OCI-LY1 (cell line): ENCODE measurements at regions not wholly inside any gene's neighbourhood (a gene's known extent, or its start where the extent isn't known, plus 50 kb on each side); places are given as distances from the start of the nearest gene placed in this dataset.

ENCODE experiments used
- H2AFZ ChIP-seq: fragments of 200-600 bp; sonication (generic), shearing (Covaris generic); 2 replicates; pipeline ENCODE4 v1.6.0; 2014; ENCODE audit warnings: antibody characterized with exemption, mild to moderate bottlenecking, low read length
- H3F3A ChIP-seq: fragments of 200-600 bp; sonication (generic), shearing (Covaris generic); 2 replicates; pipeline ENCODE4 v1.6.0; 2014; ENCODE audit warnings: mild to moderate bottlenecking, antibody characterized with exemption, low read length, moderate library complexity; ENCODE audit not compliant: insufficient read depth
- H3K27ac ChIP-seq: fragments of 200-600 bp; sonication (generic); 2 replicates; pipeline ENCODE4 v1.5.1; 2014; ENCODE audit warnings: low read length, mixed run types, mild to moderate bottlenecking, low read depth; ENCODE audit not compliant: poor library complexity, severe bottlenecking
- H3K27me3 ChIP-seq: fragments of 200-600 bp; sonication (generic); 2 replicates; pipeline ENCODE4 v1.6.0; 2014; ENCODE audit warnings: antibody characterized with exemption, mild to moderate bottlenecking, low read length, moderate library complexity; ENCODE audit not compliant: insufficient read depth
- H3K36me3 ChIP-seq: fragments of 200-600 bp; sonication (generic); 2 replicates; pipeline ENCODE4 v1.6.1; 2014; ENCODE audit warnings: mild to moderate bottlenecking, antibody characterized with exemption, low read length, moderate library complexity, mixed read lengths; ENCODE audit not compliant: insufficient read depth
- H3K4me1 ChIP-seq: fragments of 200-600 bp; sonication (generic); 2 replicates; pipeline ENCODE4 v1.5.1; 2014; ENCODE audit warnings: mild to moderate bottlenecking, low read length, moderate library complexity; ENCODE audit not compliant: insufficient read depth, severe bottlenecking
- H3K4me2 ChIP-seq: fragments of 200-600 bp; sonication (generic), shearing (Covaris generic); 2 replicates; pipeline ENCODE4 v1.6.1; 2014; ENCODE audit warnings: low read length
- H3K4me3 ChIP-seq: fragments of 200-600 bp; sonication (generic); 2 replicates; pipeline ENCODE4 v1.5.1; 2014; ENCODE audit warnings: low read length, low read depth, mild to moderate bottlenecking, mixed read lengths; ENCODE audit not compliant: poor library complexity, severe bottlenecking
- H3K79me2 ChIP-seq: fragments of 200-600 bp; shearing (Covaris generic); 2 replicates; pipeline ENCODE4 v1.6.1; 2016; ENCODE audit warnings: mixed run types, low read length, mixed read lengths; ENCODE audit not compliant: insufficient read depth
- H3K9ac ChIP-seq: fragments of 200-600 bp; sonication (generic), shearing (Covaris generic); 2 replicates; pipeline ENCODE4 v1.6.1; 2014; ENCODE audit warnings: mild to moderate bottlenecking, low read length, mixed read lengths
- H3K9me2 ChIP-seq: fragments of 200-600 bp; sonication (generic), shearing (Covaris generic); 2 replicates; pipeline ENCODE4 v1.6.1; 2014; ENCODE audit warnings: low read depth, mild to moderate bottlenecking, low read length, mixed read lengths
- H3K9me3 ChIP-seq: fragments of 200-600 bp; shearing (Covaris generic); 2 replicates; pipeline ENCODE4 v1.6.1; 2014; ENCODE audit warnings: low read length, mixed read lengths
- H4K20me1 ChIP-seq: fragments of 200-600 bp; sonication (generic), shearing (Covaris generic); 2 replicates; pipeline ENCODE4 v1.6.0; 2016; ENCODE audit warnings: mild to moderate bottlenecking, low read length; ENCODE audit not compliant: insufficient read depth
- CTCF ChIP-seq: fragments of 200-600 bp; sonication (generic), shearing (Covaris generic); IDR thresholded peaks from 2 replicates; pipeline ENCODE4 v1.5.1; 2017; ENCODE audit warnings: mild to moderate bottlenecking, antibody characterized with exemption, low read length, moderate library complexity, mixed read lengths
- EZH2 ChIP-seq: fragments of 200-600 bp; sonication (generic), shearing (Covaris generic); IDR thresholded peaks from 2 replicates; pipeline ENCODE4 v1.8.0; 2017; ENCODE audit warnings: borderline replicate concordance, mixed run types, mild to moderate bottlenecking, antibody characterized with exemption, low read length, moderate library complexity, mixed read lengths

GRCh38 chr6:14036911-14037310 lies 80.7 kb upstream of the CD83 start:
- no peak for TF ChIP-seq EZH2
- Histone ChIP-seq H3K4me3 (no peak overlapping the region), H3K36me3 (no peaks in the 10 kb centered on the region), H3K9me2 (no peaks in the 10 kb centered on the region), H3K27me3 (peaks cover 6% of the 10 kb centered on the region; the same call in 1 of the 2 replicates), H3K9me3 (no peaks in the 10 kb centered on the region), H3F3A (no peaks in the 10 kb centered on the region), H2AFZ (no peak overlapping the region), H3K27ac (no peak overlapping the region), H3K4me1 (no peaks in the 10 kb centered on the region), H3K4me2 (no peak overlapping the region), H3K79me2 (no peaks in the 10 kb centered on the region), H4K20me1 (no peaks in the 10 kb centered on the region), H3K9ac (no peak overlapping the region)

- TF ChIP-seq EZH2 (no peak), CTCF (no peak)
- Histone ChIP-seq H3K4me1 (no peaks in the 10 kb centered on the region), H4K20me1 (no peaks in the 10 kb centered on the region), H3F3A (no peaks in the 10 kb centered on the region), H3K9me2 (no peaks in the 10 kb centered on the region), H2AFZ (no peak overlapping the region), H3K36me3 (no peaks in the 10 kb centered on the region), H3K79me2 (no peaks in the 10 kb centered on the region), H3K4me3 (no peak overlapping the region), H3K9ac (no peak overlapping the region), H3K27me3 (peaks cover 6% of the 10 kb centered on the region; the same call in 1 of the 2 replicates), H3K9me3 (no peaks in the 10 kb centered on the region), H3K4me2 (no peak overlapping the region), H3K27ac (no peak overlapping the region)
Measured at GRCh38 chr6:14037402-14038277, 79.9 kb upstream of the CD83 start.

GRCh38 chr6:14038467-14039437 lies 78.8 kb upstream of the CD83 start:
- Histone ChIP-seq H3K27me3 (peaks cover 6% of the 10 kb centered on the region; the same call in 1 of the 2 replicates), H3F3A (no peaks in the 10 kb centered on the region), H3K27ac (no peak overlapping the region), H3K9me2 (no peaks in the 10 kb centered on the region), H3K4me1 (no peaks in the 10 kb centered on the region), H3K4me3 (no peak overlapping the region), H3K9ac (no peak overlapping the region), H4K20me1 (no peaks in the 10 kb centered on the region), H2AFZ (no peak overlapping the region), H3K36me3 (no peaks in the 10 kb centered on the region), H3K4me2 (no peak overlapping the region), H3K9me3 (no peaks in the 10 kb centered on the region), H3K79me2 (no peaks in the 10 kb centered on the region)
- no peak for TF ChIP-seq EZH2

- H3K4me1 ChIP-seq, result no peaks in the 10 kb centered on the region
- no peak overlapping the region for H2AFZ ChIP-seq
- H3K4me3 ChIP-seq, result no peak overlapping the region
- H4K20me1 ChIP-seq, result no peaks in the 10 kb centered on the region
- H3K9ac ChIP-seq, result no peak overlapping the region
- no peaks in the 10 kb centered on the region for H3K36me3 ChIP-seq
- H3F3A ChIP-seq, result no peaks in the 10 kb centered on the region
- H3K79me2 ChIP-seq, result no peaks in the 10 kb centered on the region
- no peaks in the 10 kb centered on the region for H3K9me2 ChIP-seq
- TF ChIP-seq CTCF (peak; percentile 23; the same call in 1 of the 2 replicates), EZH2 (no peak)
- H3K27me3 ChIP-seq, result no peaks in the 10 kb centered on the region
- H3K4me2 ChIP-seq, result no peak overlapping the region
- no peaks in the 10 kb centered on the region for H3K9me3 ChIP-seq
- H3K27ac ChIP-seq, result no peak overlapping the region
Measured at GRCh38 chr6:14040042-14040441, 77.5 kb upstream of the CD83 start.
